ENCODE measurements at regions not wholly inside any gene's neighbourhood (a gene's known extent, or its start where the extent isn't known, plus 50 kb on each side); places are given as distances from the start of the nearest gene placed in this dataset.

DNA sequence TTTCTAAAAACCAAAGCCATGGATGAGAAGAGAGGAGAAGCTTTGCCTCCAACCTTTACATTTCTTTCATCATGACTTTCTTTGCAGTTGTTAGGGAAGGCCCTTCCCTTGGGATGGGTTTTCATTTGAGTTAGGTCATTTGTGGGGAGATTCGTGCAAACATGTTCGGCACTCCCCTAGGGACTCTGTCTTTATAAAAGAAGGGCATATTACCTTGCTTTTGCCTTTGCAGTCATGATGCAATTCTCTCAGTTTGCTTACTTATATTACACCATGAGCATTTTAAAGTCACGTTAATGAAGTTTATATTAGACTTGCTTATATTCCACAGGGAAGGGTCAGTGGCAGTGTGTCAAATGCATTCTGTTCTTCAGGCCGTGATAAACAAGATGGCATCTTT lies 289.3 kb upstream of the WWC1 start:
- no peak for DNase-seq

DNA sequence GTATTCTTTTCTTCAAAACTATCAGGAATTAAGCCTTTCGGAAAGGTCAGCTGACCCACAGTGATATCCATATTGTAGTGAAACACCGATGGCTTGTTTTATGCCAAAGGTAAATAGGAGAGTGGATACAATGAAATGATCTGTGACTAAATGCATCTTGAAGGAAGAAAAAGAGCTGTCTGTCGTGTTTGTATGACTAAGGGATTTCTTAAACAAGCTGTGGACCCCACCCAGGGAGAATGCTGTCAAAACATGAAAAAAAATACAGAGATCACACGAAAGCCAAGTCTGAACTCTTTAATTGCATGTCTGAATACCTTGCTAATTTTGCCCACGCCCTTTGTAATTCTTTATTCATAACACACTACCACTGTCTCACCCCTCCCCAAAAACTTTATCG lies 286.4 kb upstream of the WWC1 start:
- DNase-seq, result no peak

DNA sequence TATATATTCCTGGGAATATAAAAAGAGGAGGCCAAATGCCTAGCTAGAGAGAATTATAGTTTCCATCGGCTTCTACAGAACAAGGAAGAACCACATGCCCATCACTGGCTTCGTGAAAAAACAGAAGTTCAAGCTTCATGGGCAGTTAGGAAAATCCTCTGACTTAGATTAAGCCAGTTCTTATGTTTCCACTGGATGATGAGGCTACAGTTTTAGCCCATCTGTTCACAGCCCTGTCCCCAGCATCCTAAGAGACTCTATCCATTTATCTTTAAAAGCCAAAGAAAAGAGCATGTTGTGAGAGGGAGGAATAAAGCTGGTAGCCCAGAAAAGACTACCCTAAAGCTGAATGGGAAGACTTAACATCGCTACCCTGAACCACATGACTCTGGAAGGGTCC lies 285.5 kb upstream of the WWC1 start:
- no peak for DNase-seq

DNA sequence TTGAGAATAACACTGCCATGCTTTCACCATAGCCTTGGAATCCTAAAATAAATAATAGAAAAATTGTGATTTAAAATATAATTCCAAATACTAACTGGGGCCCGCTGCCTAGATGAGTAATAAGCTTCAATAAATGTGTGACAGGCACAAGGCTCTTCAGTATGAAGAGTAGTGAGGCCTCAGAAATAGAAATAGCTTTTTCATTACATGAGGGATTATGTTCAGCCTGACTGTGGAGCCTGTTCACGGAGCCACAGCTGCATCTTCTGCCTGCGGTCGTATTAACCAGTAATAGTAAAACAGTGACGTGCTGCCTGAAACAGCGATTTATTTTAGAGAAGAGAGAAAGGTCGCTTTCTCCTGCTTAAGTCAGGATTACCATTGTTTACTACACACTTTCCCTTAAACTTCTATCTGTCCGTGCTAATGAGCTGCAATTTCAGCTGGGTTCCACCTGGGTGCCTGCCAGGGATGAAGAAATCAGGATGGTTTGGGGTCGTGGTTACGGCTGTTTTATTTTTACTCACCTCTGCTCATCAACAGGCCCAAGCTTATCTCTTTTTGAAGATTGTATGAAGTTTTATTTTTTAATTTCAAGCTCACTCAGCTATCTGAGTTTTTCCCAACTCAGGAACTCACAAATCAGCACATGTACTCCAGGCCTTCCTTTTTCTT lies 284.9 kb upstream of the WWC1 start:
- DNase-seq, result no peak

- no peak for DNase-seq
Measured at GRCh38 chr5:168007286-168007685, 284.2 kb upstream of the WWC1 start.

GRCh38 chr5:168008555-168008954 lies 282.9 kb upstream of the WWC1 start:
- no peak for DNase-seq

DNA sequence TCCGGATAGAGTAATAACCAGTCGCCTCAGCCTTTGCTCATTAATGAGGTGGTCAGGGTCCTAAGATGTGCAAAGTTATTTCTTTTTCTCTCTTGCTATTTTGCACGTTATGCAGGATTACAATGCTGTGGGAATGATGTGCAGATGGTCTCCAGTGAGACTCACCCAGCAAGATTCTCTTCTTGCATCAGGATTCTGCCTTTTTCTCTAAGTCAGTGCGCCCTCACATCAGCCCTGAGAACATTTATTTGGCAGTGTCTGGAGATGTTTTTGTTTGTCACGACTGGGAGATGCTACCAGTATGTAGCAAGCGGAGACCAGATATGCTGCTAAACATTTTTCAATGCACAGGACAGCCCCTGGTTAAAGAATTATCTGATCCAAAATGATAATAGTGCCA lies 280.3 kb upstream of the WWC1 start:
- no peak for DNase-seq

GRCh38 chr5:168012006-168012405 lies 279.4 kb upstream of the WWC1 start:
- no peak for DNase-seq

DNA sequence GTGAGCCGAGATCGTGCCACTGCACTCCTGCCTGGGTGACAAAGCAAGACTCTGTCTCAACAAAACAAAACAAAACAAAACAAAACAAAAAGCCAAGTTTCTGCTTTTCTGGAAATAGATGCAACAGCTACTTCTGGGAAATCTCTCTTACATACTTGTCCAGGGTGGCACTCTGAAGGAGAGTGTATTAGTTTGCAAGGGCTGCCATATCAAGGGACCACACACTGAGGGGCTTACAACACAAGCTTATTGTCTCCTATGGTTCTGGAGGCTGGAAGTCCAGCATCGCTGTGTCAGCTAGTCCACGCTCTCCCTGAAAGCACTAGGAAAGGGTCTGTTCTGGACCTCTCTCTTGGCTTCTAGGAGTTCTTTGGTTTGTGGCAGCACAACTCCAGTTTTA lies 277.9 kb upstream of the WWC1 start:
- no peak for DNase-seq

DNA sequence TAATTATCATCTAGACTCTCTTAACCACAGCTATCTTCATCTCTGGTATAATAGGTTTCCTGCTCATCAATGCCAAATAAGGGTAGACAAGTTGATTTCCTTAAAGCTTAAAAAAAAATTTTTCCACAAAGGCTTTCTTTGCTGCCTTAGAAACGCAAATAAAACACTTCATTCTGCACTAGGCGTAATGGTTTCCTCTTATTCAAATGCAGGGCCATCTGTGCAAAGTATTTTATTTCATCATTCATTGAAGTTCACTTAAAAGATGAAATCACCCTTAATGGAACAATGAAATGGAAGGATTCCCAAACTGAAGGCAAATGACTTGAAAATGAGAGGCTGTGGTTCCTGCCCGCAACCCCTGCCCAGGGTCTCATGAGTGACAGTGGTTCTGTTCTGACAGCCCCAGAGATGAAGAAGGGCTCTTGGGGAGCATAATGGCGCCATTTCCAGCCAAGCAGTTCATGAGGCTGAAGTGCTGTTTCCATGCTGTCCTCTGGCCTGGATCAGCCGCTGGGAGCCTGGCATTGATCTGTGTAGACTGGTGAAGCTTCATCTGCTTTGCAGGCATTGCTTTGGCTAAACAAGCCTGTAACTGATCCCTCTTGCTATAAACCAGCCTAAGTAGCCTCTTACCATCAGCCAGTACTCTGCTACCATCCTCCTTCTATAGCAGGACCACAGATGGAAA lies 276.9 kb upstream of the WWC1 start:
- no peak for DNase-seq

DNA sequence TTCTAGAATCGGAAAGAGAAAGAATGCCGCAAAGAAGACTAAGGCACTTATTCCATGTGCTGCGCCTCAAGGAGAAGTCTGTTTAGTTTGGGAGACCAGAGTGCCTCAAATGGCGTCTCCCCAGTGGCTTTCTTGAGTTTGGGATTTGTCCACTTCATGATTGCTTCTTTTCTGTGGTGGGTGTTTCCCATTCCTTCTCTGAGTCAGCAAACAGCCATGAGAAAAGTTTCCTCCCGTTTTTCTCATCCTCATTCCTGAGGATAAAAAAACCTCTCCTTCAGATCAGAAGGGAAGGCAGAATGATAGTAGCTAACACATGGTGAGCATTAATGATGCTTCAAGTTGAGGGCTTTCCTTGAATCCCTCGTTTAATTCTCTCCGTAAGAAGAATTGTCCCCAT lies 275.9 kb upstream of the WWC1 start:
- no peak for DNase-seq

DNA sequence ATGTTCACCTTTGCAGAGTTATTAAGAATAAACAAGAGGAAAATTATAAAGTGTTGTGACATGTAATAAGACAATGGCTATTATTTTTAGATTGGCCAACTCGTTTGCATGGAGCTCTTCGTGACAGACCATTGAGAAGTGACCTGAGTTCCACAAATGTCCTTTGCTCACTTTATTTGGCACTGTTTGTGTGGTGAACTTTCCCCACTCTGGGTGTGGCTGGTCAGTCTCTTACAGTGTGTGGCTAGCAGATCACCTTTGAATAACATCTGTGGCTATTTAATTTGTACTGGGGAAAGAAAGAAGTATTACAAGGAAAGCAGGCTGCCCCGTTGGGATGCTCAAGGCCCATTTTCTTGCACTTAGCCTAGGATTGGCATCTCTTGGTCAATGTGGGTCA lies 274.1 kb upstream of the WWC1 start:
- DNase-seq, result no peak

GRCh38 chr5:168019143-168019542 lies 272.3 kb upstream of the WWC1 start:
- DNase-seq, result no peak

DNA sequence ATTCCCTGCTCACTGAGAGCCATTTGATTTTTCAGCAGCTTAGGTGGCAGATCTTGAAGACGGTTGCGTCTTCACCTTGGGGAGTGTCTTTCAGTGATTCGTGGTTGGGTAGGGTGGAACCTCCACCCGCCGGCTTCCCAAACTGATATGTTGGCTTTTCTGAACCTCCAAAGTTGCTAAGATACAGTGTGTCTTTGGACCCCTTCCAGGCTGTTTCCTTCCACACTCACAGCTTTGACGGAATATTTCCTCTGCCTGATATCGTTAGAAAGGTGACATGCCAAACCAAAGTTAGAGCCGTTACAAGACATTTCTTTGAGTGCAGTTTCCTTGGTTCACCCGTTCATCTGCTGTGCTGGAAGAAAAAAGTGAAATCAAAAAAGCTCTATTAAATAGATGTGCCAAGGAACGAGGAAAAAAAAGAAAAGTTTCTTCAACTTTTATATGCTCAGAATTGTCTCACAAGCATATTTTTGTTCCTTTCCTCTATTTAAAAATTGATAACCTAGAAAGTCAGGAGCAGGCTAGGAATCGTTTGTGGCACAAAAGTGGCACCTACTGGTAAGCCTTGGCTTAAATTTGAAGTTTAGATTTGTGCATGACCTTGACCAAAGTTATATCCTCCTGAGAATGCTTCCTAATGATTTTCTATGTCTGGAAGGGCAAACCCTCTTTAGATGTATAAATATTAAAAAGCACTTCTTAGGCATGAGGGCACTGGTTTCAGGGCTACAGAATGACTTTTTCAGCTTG lies 270.7 kb upstream of the WWC1 start:
- no peak for DNase-seq

DNA sequence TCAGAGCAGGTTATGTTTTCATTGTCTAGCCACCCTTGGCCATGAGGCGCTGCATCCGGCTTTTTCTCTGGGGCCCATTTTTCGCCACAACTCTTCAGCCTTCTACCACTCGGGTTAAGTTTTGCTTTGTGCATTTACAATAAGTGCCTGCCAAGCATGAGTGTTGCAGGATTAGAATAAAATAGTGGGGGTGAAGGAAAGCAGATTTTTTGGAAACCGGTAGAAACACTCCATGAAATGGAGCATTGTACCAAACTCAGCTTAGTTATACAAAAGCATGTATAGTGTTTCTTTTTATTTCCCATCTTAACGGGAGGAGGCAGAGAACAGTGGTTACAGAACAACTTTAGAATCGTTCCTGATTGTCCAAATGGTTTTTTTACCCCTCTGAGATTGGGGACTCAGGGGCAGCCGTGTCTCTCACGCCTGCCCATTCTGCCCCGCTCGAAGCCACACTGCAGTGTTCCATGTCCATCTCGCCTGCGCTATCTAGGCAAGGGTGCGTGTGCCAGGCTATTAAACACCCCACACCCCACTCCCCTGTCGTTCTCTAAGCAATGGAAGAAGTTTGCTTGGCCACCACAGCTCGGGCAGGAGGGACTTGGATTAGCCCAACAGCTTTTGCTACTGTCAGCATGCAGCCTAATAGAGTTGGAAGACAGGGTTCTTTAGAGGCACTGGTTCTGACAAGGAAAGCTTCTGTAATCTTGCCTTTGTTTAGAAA lies 268.8 kb upstream of the WWC1 start:
- no peak for DNase-seq

DNA sequence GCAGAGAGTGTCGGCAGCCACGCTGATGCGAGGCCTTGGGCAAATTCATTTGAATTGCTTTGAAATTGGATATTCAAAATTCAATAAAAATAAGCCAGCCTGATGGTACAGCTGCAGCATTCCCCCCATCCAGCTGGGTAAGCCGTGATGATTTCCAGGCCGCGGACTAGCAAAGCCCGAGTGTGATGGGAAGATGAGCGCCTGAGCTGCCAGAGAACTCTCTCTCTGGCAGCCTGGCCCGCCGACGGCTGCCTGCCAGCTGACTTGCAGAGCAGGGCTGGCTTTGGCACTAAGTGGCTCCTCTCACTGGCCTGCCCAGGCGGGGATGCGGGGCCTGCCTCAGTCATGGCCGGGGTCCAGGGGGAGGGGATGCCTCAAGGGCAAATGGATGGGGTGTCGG lies 268.3 kb upstream of the WWC1 start:
- peak in 1 of 2 experiments; percentile 1 for DNase-seq

DNA sequence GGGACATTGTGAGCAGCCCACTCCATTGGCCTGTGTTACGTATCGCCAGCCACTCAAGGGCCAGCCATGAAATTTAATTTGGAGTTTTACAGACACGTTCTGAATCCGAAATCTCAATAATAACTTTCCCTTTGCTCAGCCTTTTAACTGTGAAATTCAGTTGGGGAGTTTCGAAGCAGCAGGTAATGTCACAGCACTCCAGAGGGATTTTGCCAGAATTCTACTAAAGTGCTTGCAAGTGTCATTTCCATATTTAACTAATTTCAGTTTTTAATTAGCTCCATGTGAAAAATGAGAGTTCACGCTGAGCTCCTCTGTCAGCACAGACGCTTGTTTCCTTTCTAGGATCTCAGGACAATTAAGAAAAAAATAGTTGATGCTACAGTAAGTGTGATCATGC lies 267.1 kb upstream of the WWC1 start:
- DNase-seq, result no peak

DNA sequence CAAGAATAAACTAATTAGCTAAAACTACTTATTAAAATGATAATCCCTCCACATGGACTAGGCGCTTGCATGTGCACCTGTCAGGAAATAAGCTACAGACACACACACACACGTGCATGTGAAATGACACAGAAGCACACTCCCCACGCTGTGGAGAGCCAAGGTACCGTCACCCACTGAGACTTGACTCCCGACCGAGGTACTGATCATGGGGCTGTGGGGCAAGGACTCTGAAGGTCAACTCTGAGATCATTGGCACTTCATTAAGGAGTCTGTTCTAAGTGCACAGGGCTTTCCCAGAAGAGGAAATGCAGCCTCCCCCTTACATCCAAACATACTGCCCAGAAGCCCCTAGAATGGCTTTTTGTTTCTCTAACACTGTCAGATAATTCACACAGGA lies 264.4 kb upstream of the WWC1 start:
- no peak for DNase-seq

GRCh38 chr5:168030912-168031311 lies 260.5 kb upstream of the WWC1 start:
- DNase-seq, result no peak

- no peak for DNase-seq
Measured at GRCh38 chr5:168031614-168032013, 259.8 kb upstream of the WWC1 start.

- DNase-seq, result no peak
Measured at GRCh38 chr5:168039039-168039438, 252.4 kb upstream of the WWC1 start.

- DNase-seq, result no peak
Measured at GRCh38 chr5:168039566-168040248, 251.7 kb upstream of the WWC1 start.

DNA sequence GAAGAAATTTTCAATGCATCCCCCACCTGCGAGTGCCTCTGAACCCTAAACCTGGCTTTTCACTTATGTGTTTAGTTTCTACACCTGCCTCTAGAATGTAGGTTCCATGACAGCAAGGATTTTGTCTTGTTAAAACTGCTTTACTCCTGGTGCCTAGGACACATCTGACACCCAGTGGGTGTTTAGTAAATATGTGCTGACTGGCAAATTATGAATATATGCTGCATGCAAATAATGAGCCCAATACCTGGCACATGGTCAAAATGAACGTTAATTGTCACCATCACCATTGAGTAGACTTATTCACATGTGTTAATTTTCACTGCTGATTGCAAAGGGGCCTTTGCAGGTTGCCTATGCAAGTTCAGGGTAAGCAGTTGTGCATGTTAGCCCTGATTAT lies 249.9 kb upstream of the WWC1 start:
- DNase-seq, result no peak
